SK-N-SH (cell line): ENCODE measurements at regions not wholly inside any gene's neighbourhood (a gene's known extent, or its start where the extent isn't known, plus 50 kb on each side); places are given as distances from the start of the nearest gene placed in this dataset.

ENCODE experiments used
- CTCF ChIA-PET: fragments of 300-600, 350-600 bp; formaldehyde crosslinking; extraction: SDS; loops from one replicate; lab custom pipeline; 2021; lab: Yijun Ruan, JAX
- POLR2A ChIA-PET: fragments of 350-600 bp; sonication (Branson Sonifier 250); formaldehyde crosslinking; extraction: SDS; loops from one replicate; lab custom pipeline; 2020; ENCODE audit warnings: antibody characterized with exemption, inconsistent platforms; lab: Yijun Ruan, JAX
- DNase-seq: peaks from one replicate; pipeline ENCODE4 v3.0.0; 2012
- H2AFZ ChIP-seq: fragments of 200-600 bp; sonication (generic); 2 replicates; pipeline ENCODE4 v1.8.1; 2016; ENCODE audit warnings: antibody characterized with exemption, mild to moderate bottlenecking, low read depth
- H3F3A ChIP-seq: fragments of 200-600 bp; sonication (generic); replicated peaks from 2 replicates; pipeline ENCODE3; 2016; ENCODE audit warnings: antibody characterized with exemption, mild to moderate bottlenecking; ENCODE audit not compliant: insufficient read depth
- H3K27ac ChIP-seq, 2 experiments: fragments of 200-500 bp in 1 of 2; fragments of 200-600 bp in 1 of 2; sonication (Bioruptor generic) in 1 of 2; sonication (generic), shearing (Covaris generic) in 1 of 2; 2 replicates each; pipeline versions ENCODE4 v1.5.1 to v1.6.1; 2014 to 2016; ENCODE audit warnings: low read depth in 2 of 2, inconsistent platforms in 1 of 2, low read length in 1 of 2, mild to moderate bottlenecking in 1 of 2, mixed read lengths in 1 of 2
- H3K27me3 ChIP-seq: fragments of 200-600 bp; sonication (generic), shearing (Covaris generic); 2 replicates; pipeline ENCODE4 v1.6.1; 2016; ENCODE audit warnings: mixed run types; ENCODE audit not compliant: insufficient read depth
- H3K36me3 ChIP-seq, 2 experiments: fragments of 200-500 bp in 1 of 2; fragments of 200-600 bp in 1 of 2; sonication (Bioruptor generic) in 1 of 2; sonication (generic) in 1 of 2; replicated peaks in 1 of 2; 2 replicates each; pipeline versions ENCODE3 to v1.5.1; 2014 to 2016; ENCODE audit warnings: low read length in 1 of 2, mild to moderate bottlenecking in 1 of 2; ENCODE audit not compliant: insufficient read depth in 2 of 2, control insufficient read depth in 1 of 2
- H3K4me1 ChIP-seq, 2 experiments: fragments of 200-500 bp in 1 of 2; fragments of 200-600 bp in 1 of 2; sonication (Bioruptor generic) in 1 of 2; sonication (generic), shearing (Covaris generic) in 1 of 2; 2 replicates each; pipeline versions ENCODE4 v1.5.1 to v1.6.1; 2014 to 2016; ENCODE audit warnings: low read depth in 1 of 2, low read length in 1 of 2, mixed run types in 1 of 2; ENCODE audit not compliant: insufficient read depth in 2 of 2, control insufficient read depth in 1 of 2
- H3K4me2 ChIP-seq: fragments of 200-600 bp; sonication (generic), shearing (Covaris generic); 2 replicates; pipeline ENCODE4 v1.6.1; 2017; ENCODE audit warnings: mixed run types
- H3K4me3 ChIP-seq, 2 experiments: fragments of 200-500 bp in 1 of 2; fragments of 200-600 bp in 1 of 2; sonication (Bioruptor generic) in 1 of 2; sonication (generic), shearing (Covaris generic) in 1 of 2; 2 replicates each; pipeline versions ENCODE4 v1.5.1 to v1.8.1; 2014 to 2016; ENCODE audit warnings: low read depth in 2 of 2, inconsistent platforms in 1 of 2, low read length in 1 of 2, mild to moderate bottlenecking in 1 of 2, mixed read lengths in 1 of 2, moderate library complexity in 1 of 2
- H3K79me2 ChIP-seq: fragments of 200-600 bp; sonication (generic); 2 replicates; pipeline ENCODE4 v1.8.1; 2017; ENCODE audit warnings: mild to moderate bottlenecking; ENCODE audit not compliant: insufficient read depth
- H3K9ac ChIP-seq: fragments of 200-600 bp; sonication (generic); 2 replicates; pipeline ENCODE4 v1.6.1; 2017; ENCODE audit warnings: mixed run types
- H3K9me2 ChIP-seq: fragments of 200-600 bp; sonication (generic); 2 replicates; pipeline ENCODE4 v1.6.1; 2017; ENCODE audit warnings: mixed run types
- H3K9me3 ChIP-seq: fragments of 200-600 bp; sonication (generic); 2 replicates; pipeline ENCODE4 v1.6.1; 2017; ENCODE audit warnings: mixed run types, mild to moderate bottlenecking, moderate library complexity
- H4K20me1 ChIP-seq: fragments of 200-600 bp; sonication (generic); 2 replicates; pipeline ENCODE4 v1.6.1; 2017; ENCODE audit warnings: mild to moderate bottlenecking, mixed run types; ENCODE audit not compliant: insufficient read depth
- EZH2phosphoT487 ChIP-seq: fragments of 200-600 bp; sonication (generic); IDR thresholded peaks from 2 replicates; pipeline ENCODE4 v1.6.1; 2017; ENCODE audit warnings: low read depth, mixed run types, mild to moderate bottlenecking, antibody characterized with exemption, moderate library complexity, borderline replicate concordance
- FOXJ3 ChIP-seq: sonication (generic); formaldehyde crosslinking; IDR thresholded peaks from 2 replicates; pipeline ENCODE4 v1.5.1; 2020; ENCODE audit warnings: mild to moderate bottlenecking, missing genetic modification reagents
- FOXM1 ChIP-seq: IDR thresholded peaks from 2 replicates; pipeline ENCODE4 v1.4.0; 2012; ENCODE audit warnings: low read depth, mild to moderate bottlenecking
- GABPA ChIP-seq: IDR thresholded peaks from 2 replicates; pipeline ENCODE4 v1.4.0; 2012; ENCODE audit warnings: low read depth, mild to moderate bottlenecking
- GATA2 ChIP-seq: sonication (generic); formaldehyde crosslinking; IDR thresholded peaks from 2 replicates; pipeline ENCODE4 v1.5.0; 2020; ENCODE audit warnings: mild to moderate bottlenecking, missing genetic modification reagents
- IRF3 ChIP-seq: fragments of 150-350 bp; IDR thresholded peaks from 2 replicates; pipeline ENCODE4 v1.6.1; 2016; ENCODE audit warnings: mild to moderate bottlenecking, low read depth, low read length
- JUND ChIP-seq: IDR thresholded peaks from 2 replicates; pipeline ENCODE4 v1.4.0; 2012
- MEF2A ChIP-seq: IDR thresholded peaks from 2 replicates; pipeline ENCODE4 v1.4.0; 2012; ENCODE audit warnings: low read depth, borderline replicate concordance
- MXI1 ChIP-seq: IDR thresholded peaks from 2 replicates; pipeline ENCODE4 v1.6.1; 2012; ENCODE audit warnings: mild to moderate bottlenecking, low read depth, low read length, improper control_type of control experiment
- NFIC ChIP-seq: IDR thresholded peaks from 2 replicates; pipeline ENCODE4 v1.4.0; 2012; ENCODE audit warnings: borderline replicate concordance
- PBX3 ChIP-seq: IDR thresholded peaks from 2 replicates; pipeline ENCODE4; 2012
- RAD21 ChIP-seq: IDR thresholded peaks from 2 replicates; pipeline ENCODE4 v1.6.1; 2012; ENCODE audit warnings: mild to moderate bottlenecking, low read length
- REST ChIP-seq: IDR thresholded peaks from 2 replicates; pipeline ENCODE4 v1.6.1; 2012; ENCODE audit warnings: mild to moderate bottlenecking, low read depth, low read length, moderate library complexity
- RFX5 ChIP-seq: IDR thresholded peaks from 2 replicates; pipeline ENCODE4 v1.6.1; 2012; ENCODE audit warnings: mild to moderate bottlenecking, improper control_type of control experiment, low read length
- SIN3A ChIP-seq: IDR thresholded peaks from 2 replicates; pipeline ENCODE4 v1.6.1; 2012; ENCODE audit warnings: low read depth, mild to moderate bottlenecking, low read length, moderate library complexity, borderline replicate concordance
- SMC3 ChIP-seq: IDR thresholded peaks from 2 replicates; pipeline ENCODE4 v1.6.1; 2012; ENCODE audit warnings: low read depth, low read length, improper control_type of control experiment
- TEAD4 ChIP-seq: IDR thresholded peaks from 2 replicates; pipeline ENCODE4 v1.4.0; 2012; ENCODE audit warnings: mild to moderate bottlenecking, borderline replicate concordance; ENCODE audit not compliant: insufficient read depth
- USF1 ChIP-seq: IDR thresholded peaks from 2 replicates; pipeline ENCODE4 v1.4.0; 2012; ENCODE audit warnings: low read depth, borderline replicate concordance
- YY1 ChIP-seq: IDR thresholded peaks from 2 replicates; pipeline ENCODE4 v1.4.0; 2012; ENCODE audit warnings: low read depth, mild to moderate bottlenecking
- ZBTB33 ChIP-seq: IDR thresholded peaks from 2 replicates; pipeline ENCODE4 v1.4.0; 2012; ENCODE audit warnings: low read depth, borderline replicate concordance
- WGBS: methylation state at CpG from one replicate; pipeline ENCODE4 v1.1.6; 2017; ENCODE audit warnings: low lambda C conversion rate; 5-methylcytosine and 5-hydroxymethylcytosine counted together

GRCh38 chr3:30181581-30181980 lies 424.8 kb upstream of the TGFBR2 start (continued):
- TF ChIP-seq SMC3: no peak
- no peak for TF ChIP-seq RAD21
- TF ChIP-seq MEF2A: no peak
- TF ChIP-seq MXI1: no peak
- TF ChIP-seq, all 33 proteins: peak for 0

- no peaks in the 10 kb centered on the region for H4K20me1 ChIP-seq
- H3K9me3 ChIP-seq: no peaks in the 10 kb centered on the region
- ChIA-PET CTCF (interaction anchor here (1.1 to 1.5 kb wide), 2 partner anchors 141 kb away, joined by 4 read pairs; no protein-coding TSS in a partner anchor), POLR2A (no interaction called here)
- no peak overlapping the region for H3K4me2 ChIP-seq
- H3K4me1 ChIP-seq: peaks cover 6 to 15% of the 10 kb centered on the region in 2 experiments; a peak in 3 of 4 replicates
- H3K36me3 ChIP-seq: no peaks in the 10 kb centered on the region
- TF ChIP-seq IRF3 (no peak), USF1 (no peak), ZBTB33 (no peak), REST (no peak), TEAD4 (no peak), FOXJ3 (CRISPR knock-in tag) (no peak), YY1 (no peak), FOXM1 (no peak), JUND (no peak), EZH2phosphoT487 (no peak), SIN3A (no peak), RFX5 (no peak), GABPA (no peak), GATA2 (CRISPR knock-in tag) (no peak), PBX3 (no peak), NFIC (no peak)
- no peak overlapping the region for H3K4me3 ChIP-seq
- H3F3A ChIP-seq: no peaks in the 10 kb centered on the region
- no peak overlapping the region for H2AFZ ChIP-seq
- H3K9me2 ChIP-seq: no peaks in the 10 kb centered on the region
- no peak for DNase-seq
- no peak overlapping the region for H3K27ac ChIP-seq
- no peaks in the 10 kb centered on the region for H3K79me2 ChIP-seq
- 98% methylated on average over 2 of the region's 2 CpGs for WGBS
- H3K27me3 ChIP-seq: no peaks in the 10 kb centered on the region
- no peak overlapping the region for H3K9ac ChIP-seq
Measured at GRCh38 chr3:30183421-30183820, 423.0 kb upstream of the TGFBR2 start.
